Fibroblast of the conjunctiva (primary cell): ENCODE measurements at regions not wholly inside any gene's neighbourhood (a gene's known extent, or its start where the extent isn't known, plus 50 kb on each side); places are given as distances from the start of the nearest gene placed in this dataset.
A peak's percentile ranks its signal among the peaks of the same experiment; 100 is the strongest.

Experiments used
- DNase-seq: peaks from one replicate; pipeline ENCODE4 v3.0.0-alpha.2; 2010; ENCODE audit warnings: low read depth

- no peak for DNase-seq
Measured at GRCh38 chr5:176711883-176712282, 64.6 kb downstream of the TSPAN17 start.

GRCh38 chr5:176712546-176713304, 65.4 kb downstream of the TSPAN17 start:
- no peak for DNase-seq

GRCh38 chr5:176713409-176713808, 66.1 kb downstream of the TSPAN17 start:
- no peak for DNase-seq

- no peak for DNase-seq
Measured at GRCh38 chr5:176714067-176714466, 66.8 kb downstream of the TSPAN17 start.

GRCh38 chr5:176716320-176716719, 69.0 kb downstream of the TSPAN17 start:
- DNase-seq = peak; percentile 79

- DNase-seq = no peak
Measured at GRCh38 chr5:176719113-176719739, 71.9 kb downstream of the TSPAN17 start.

- no peak for DNase-seq
Measured at GRCh38 chr5:176721509-176721908, 74.2 kb downstream of the TSPAN17 start.

- DNase-seq = no peak
Measured at GRCh38 chr5:176722757-176723156, 75.5 kb downstream of the TSPAN17 start.

- DNase-seq = no peak
Measured at GRCh38 chr5:176723440-176723839, 76.2 kb downstream of the TSPAN17 start.

GRCh38 chr5:176724472-176724871, 77.2 kb downstream of the TSPAN17 start:
- no peak for DNase-seq

- no peak for DNase-seq
Measured at GRCh38 chr5:176725521-176726280, 78.4 kb downstream of the TSPAN17 start.

GRCh38 chr5:176726746-176727527, 79.7 kb downstream of the TSPAN17 start:
- no peak for DNase-seq

- no peak for DNase-seq
Measured at GRCh38 chr5:176727528-176727900, 80.2 kb downstream of the TSPAN17 start.

- DNase-seq = no peak
Measured at GRCh38 chr5:176727983-176728675, 80.8 kb downstream of the TSPAN17 start.

GRCh38 chr5:176728831-176729251, 81.5 kb upstream of the UNC5A start:
- DNase-seq = no peak

- DNase-seq = no peak
Measured at GRCh38 chr5:176730815-176731475, 79.4 kb upstream of the UNC5A start.

GRCh38 chr5:176731506-176732160, 78.7 kb upstream of the UNC5A start:
- DNase-seq = no peak

- DNase-seq = no peak
Measured at GRCh38 chr5:176732306-176732705, 78.1 kb upstream of the UNC5A start.

- no peak for DNase-seq
Measured at GRCh38 chr5:176732736-176733405, 77.5 kb upstream of the UNC5A start.
